Gastrocnemius medialis (tissue), 4 donors: ENCODE measurements at regions not wholly inside any gene's neighbourhood (a gene's known extent, or its start where the extent isn't known, plus 50 kb on each side); places are given as distances from the start of the nearest gene placed in this dataset.

Experiments used
- POLR2A ChIP-seq, 2 donors: fragments of 450-650 bp; IDR thresholded peaks; one replicate each; pipeline ENCODE4 v1.6.1; 2017; ENCODE audit warnings: antibody characterized with exemption in 2 of 2, mild to moderate bottlenecking in 2 of 2, moderate library complexity in 2 of 2
- TF ChIP-seq, protein P1 (sequence below), 5 experiments: fragments of 450-650 bp in 3 of 5; fragments of 200-600 bp in 2 of 5; sonication (generic) in 2 of 5; IDR thresholded peaks in 4 of 5; conservative IDR thresholded peaks in 1 of 5; 1 replicate in 4 of 5; 2 replicates in 1 of 5; pipeline ENCODE4 v1.5.1; 2016 to 2019; ENCODE audit warnings: antibody characterized with exemption in 5 of 5, mild to moderate bottlenecking in 3 of 5, moderate library complexity in 3 of 5

DNA sequence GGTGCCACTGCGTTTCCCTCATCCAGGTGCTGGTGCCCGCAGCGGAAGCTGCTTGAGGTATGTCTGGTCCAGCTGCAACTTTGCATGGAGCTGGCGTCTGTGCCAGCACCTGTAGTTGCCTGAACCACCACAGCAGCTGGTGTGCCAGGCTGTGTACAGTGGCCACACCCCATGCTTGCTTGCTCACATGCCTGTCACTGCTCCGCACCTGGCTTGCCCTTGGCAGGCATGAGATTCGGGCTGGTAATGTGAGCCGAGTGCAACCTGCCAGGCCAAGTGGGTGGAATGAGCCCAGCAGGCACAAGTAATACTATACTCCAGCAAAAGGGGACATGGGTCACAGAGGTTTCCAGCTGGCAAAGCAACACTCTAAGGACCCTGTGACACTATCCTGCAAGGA, 1123.3 kb upstream of the ACVR2A start:
- TF ChIP-seq, protein P1, sequence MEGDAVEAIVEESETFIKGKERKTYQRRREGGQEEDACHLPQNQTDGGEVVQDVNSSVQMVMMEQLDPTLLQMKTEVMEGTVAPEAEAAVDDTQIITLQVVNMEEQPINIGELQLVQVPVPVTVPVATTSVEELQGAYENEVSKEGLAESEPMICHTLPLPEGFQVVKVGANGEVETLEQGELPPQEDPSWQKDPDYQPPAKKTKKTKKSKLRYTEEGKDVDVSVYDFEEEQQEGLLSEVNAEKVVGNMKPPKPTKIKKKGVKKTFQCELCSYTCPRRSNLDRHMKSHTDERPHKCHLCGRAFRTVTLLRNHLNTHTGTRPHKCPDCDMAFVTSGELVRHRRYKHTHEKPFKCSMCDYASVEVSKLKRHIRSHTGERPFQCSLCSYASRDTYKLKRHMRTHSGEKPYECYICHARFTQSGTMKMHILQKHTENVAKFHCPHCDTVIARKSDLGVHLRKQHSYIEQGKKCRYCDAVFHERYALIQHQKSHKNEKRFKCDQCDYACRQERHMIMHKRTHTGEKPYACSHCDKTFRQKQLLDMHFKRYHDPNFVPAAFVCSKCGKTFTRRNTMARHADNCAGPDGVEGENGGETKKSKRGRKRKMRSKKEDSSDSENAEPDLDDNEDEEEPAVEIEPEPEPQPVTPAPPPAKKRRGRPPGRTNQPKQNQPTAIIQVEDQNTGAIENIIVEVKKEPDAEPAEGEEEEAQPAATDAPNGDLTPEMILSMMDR (IDR thresholded peaks at IDR 0.05 in 4 of 5, conservative IDR thresholded peaks at IDR 0.05 in 1 of 5) = peak in 2 of 5 experiments; percentile 20 to 26
- no peak for TF ChIP-seq POLR2A (IDR thresholded peaks at IDR 0.05)
